Panc1 (cell line): ENCODE measurements at regions not wholly inside any gene's neighbourhood (a gene's known extent, or its start where the extent isn't known, plus 50 kb on each side); places are given as distances from the start of the nearest gene placed in this dataset.

Experiments
- ATAC-seq: fragments of 200-7000 bp; cut with Tn5 transposase; 2 replicates; pipeline ENCODE4 v1.9.1; 2020; ENCODE audit warnings: mild to moderate bottlenecking, moderate library complexity
- BruUV-seq: library from RNA; stranded (reverse); fragments of 400-500 nt; replicated peaks from 2 replicates; lab custom pipeline; 2021; lab: Mats Ljungman, UMichigan
- CTCF ChIA-PET: fragments of 300-600 bp; sonication (Branson Sonifier 250); formaldehyde crosslinking; loops from one replicate; lab custom pipeline; 2022; ENCODE audit warnings: antibody characterized with exemption; lab: Charles Lee
- POLR2A ChIA-PET: fragments of 300-600 bp; sonication (Branson Sonifier 250); formaldehyde crosslinking; loops from one replicate; lab custom pipeline; 2022; ENCODE audit warnings: antibody characterized with exemption; lab: Charles Lee
- DNase-seq: peaks from one replicate; pipeline ENCODE4 v3.0.0-alpha.2; 2010; ENCODE audit warnings: low read depth, low spot score
- H3K27ac ChIP-seq: 2 replicates; pipeline ENCODE4 v1.5.1; 2011; ENCODE audit warnings: mild to moderate bottlenecking, low read length, inconsistent platforms
- H3K27me3 ChIP-seq: fragments of 200-500 bp; sonication (Bioruptor generic); 2 replicates; pipeline ENCODE4 v1.6.0; 2014; ENCODE audit warnings: low read length, inconsistent platforms; ENCODE audit not compliant: control insufficient read depth, insufficient read depth
- H3K36me3 ChIP-seq: fragments of 200-500 bp; sonication (Bioruptor generic); 2 replicates; pipeline ENCODE4 v1.5.1; 2014; ENCODE audit warnings: inconsistent platforms, mild to moderate bottlenecking, low read length, moderate library complexity; ENCODE audit not compliant: control insufficient read depth, insufficient read depth
- H3K4me1 ChIP-seq: 2 replicates; pipeline ENCODE4 v1.5.1; 2011; ENCODE audit warnings: inconsistent platforms, mild to moderate bottlenecking, low read length, moderate library complexity; ENCODE audit not compliant: control insufficient read depth, insufficient read depth
- H3K4me3 ChIP-seq, 2 experiments: 2 replicates each; pipeline ENCODE4 v1.5.1; 2011 to 2012; ENCODE audit warnings: low read depth in 2 of 2, low read length in 2 of 2, mild to moderate bottlenecking in 2 of 2, inconsistent platforms in 1 of 2, moderate library complexity in 1 of 2
- H3K9me3 ChIP-seq: fragments of 200-500 bp; sonication (Bioruptor generic); 2 replicates; pipeline ENCODE4 v1.5.1; 2014; ENCODE audit warnings: low read depth, mild to moderate bottlenecking, inconsistent platforms, low read length, moderate library complexity; ENCODE audit not compliant: control insufficient read depth, insufficient read depth
- POLR2AphosphoS5 ChIP-seq: IDR thresholded peaks from 2 replicates; pipeline ENCODE4 v1.6.1; 2012; ENCODE audit warnings: mild to moderate bottlenecking, low read depth, low read length, moderate library complexity
- REST ChIP-seq, 2 experiments: IDR thresholded peaks; 2 replicates each; pipeline ENCODE4 v1.6.1; 2011 to 2012; ENCODE audit warnings: low read depth in 2 of 2, control low read depth in 1 of 2, low read length in 1 of 2, mild to moderate bottlenecking in 1 of 2, moderate library complexity in 1 of 2; ENCODE audit not compliant: insufficient read depth in 1 of 2
- SIN3A ChIP-seq: IDR thresholded peaks from 2 replicates; pipeline ENCODE4 v1.6.1; 2012; ENCODE audit warnings: low read depth, mild to moderate bottlenecking, low read length, moderate library complexity, borderline replicate concordance; ENCODE audit not compliant: insufficient read depth
- TCF7L2 ChIP-seq: IDR thresholded peaks from 2 replicates; pipeline ENCODE4 v1.6.1; 2011; ENCODE audit warnings: mild to moderate bottlenecking, low read depth, low read length, inconsistent platforms
- in situ Hi-C: cut with HindIII; loops from 2 replicates; pipeline ENCODE4 v1.10.0; 2016; ENCODE audit warnings: low sequenced_read_pairs, low pct_unique_long_range_greater_than_20kb
- intact Hi-C: fragments of 100-400 bp; cut with micrococcal nuclease; formaldehyde crosslinking; loops from one replicate; pipeline ENCODE4 v1.10.0; 2022; ENCODE audit not compliant: unreplicated experiment
- TF ChIP-seq, protein P1 (sequence below): fragments of 450-650 bp; IDR thresholded peaks from 2 replicates; pipeline ENCODE4 v1.5.1; 2017; ENCODE audit warnings: mild to moderate bottlenecking

DNA sequence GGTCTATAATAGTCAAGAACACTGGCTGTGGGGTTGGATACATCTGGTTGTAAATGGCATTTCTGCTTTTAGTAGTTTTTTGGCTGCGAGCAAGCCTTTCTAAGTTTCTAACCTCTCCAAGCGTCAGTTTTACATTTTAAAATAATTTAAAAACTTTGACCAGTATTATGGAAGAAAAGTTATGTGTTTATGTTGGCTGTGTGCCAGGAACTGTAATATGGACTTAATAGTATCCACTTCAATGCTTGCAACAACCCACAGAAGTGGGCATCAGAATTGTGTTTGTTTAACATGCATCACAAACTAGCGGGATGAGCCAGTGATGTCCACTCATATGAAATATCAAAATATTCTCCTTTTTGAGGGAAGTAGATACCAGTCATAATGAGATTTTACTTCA is 844.2 kb downstream of the JRKL start:
- no peak for ATAC-seq
- in situ Hi-C loops = no loop called here

GRCh38 chr11:97237151-97237550 is 847.3 kb downstream of the JRKL start:
- no TSS peak for BruUV-seq
- H3K4me1 ChIP-seq = no peaks in the 10 kb centered on the region
- in situ Hi-C loops (no loop called here), intact Hi-C loops (no loop called here)
- ChIA-PET CTCF (no interaction called here), POLR2A (no interaction called here)
- H3K27ac ChIP-seq = no peak overlapping the region
- H3K9me3 ChIP-seq = no peaks in the 10 kb centered on the region
- no peaks in the 10 kb centered on the region for H3K27me3 ChIP-seq
- no peak overlapping the region for H3K4me3 ChIP-seq
- TF ChIP-seq TCF7L2 (no peak), SIN3A (no peak), POLR2AphosphoS5 (no peak), REST (IDR thresholded peaks at IDR 0.05; ENCODE audit: insufficient read depth in 1 of 2, low read depth in 2 of 2, low read length in 1 of 2) (no peak)
- TF ChIP-seq, protein P1, sequence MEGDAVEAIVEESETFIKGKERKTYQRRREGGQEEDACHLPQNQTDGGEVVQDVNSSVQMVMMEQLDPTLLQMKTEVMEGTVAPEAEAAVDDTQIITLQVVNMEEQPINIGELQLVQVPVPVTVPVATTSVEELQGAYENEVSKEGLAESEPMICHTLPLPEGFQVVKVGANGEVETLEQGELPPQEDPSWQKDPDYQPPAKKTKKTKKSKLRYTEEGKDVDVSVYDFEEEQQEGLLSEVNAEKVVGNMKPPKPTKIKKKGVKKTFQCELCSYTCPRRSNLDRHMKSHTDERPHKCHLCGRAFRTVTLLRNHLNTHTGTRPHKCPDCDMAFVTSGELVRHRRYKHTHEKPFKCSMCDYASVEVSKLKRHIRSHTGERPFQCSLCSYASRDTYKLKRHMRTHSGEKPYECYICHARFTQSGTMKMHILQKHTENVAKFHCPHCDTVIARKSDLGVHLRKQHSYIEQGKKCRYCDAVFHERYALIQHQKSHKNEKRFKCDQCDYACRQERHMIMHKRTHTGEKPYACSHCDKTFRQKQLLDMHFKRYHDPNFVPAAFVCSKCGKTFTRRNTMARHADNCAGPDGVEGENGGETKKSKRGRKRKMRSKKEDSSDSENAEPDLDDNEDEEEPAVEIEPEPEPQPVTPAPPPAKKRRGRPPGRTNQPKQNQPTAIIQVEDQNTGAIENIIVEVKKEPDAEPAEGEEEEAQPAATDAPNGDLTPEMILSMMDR = no peak
- H3K36me3 ChIP-seq = no peaks in the 10 kb centered on the region
- no peak for DNase-seq
- no peak for ATAC-seq

More for the DNA sequence above, 844.2 kb downstream of the JRKL start:
- CTCF ChIA-PET = no interaction called here
- Histone ChIP-seq H3K27me3 (no peaks in the 10 kb centered on the region), H3K4me1 (no peaks in the 10 kb centered on the region), H3K9me3 (no peaks in the 10 kb centered on the region), H3K4me3 (no peak overlapping the region), H3K36me3 (no peaks in the 10 kb centered on the region), H3K27ac (no peak overlapping the region)
- intact Hi-C loops = no loop called here
- no TSS peak for BruUV-seq
- POLR2A ChIA-PET = no interaction called here
- TF ChIP-seq POLR2AphosphoS5 = no peak
- TF ChIP-seq, protein P1 = no peak
- no peak for TF ChIP-seq TCF7L2
- no peak for TF ChIP-seq SIN3A
- no peak for TF ChIP-seq REST (IDR thresholded peaks at IDR 0.05; ENCODE audit: insufficient read depth in 1 of 2, low read depth in 2 of 2, low read length in 1 of 2)
- no peak for DNase-seq
